GM12878 (cell line): ENCODE measurements at regions not wholly inside any gene's neighbourhood (a gene's known extent, or its start where the extent isn't known, plus 50 kb on each side); places are given as distances from the start of the nearest gene placed in this dataset.

ENCODE experiments used
- ATAC-seq: fragments of 200-7000 bp; cut with Tn5 transposase; 3 replicates; pipeline ENCODE4 v1.9.1; 2020; ENCODE audit warnings: mild to moderate bottlenecking, moderate library complexity
- BruUV-seq: library from RNA; stranded (reverse); fragments of 400-500 nt; replicated peaks from 2 replicates; lab custom pipeline; 2021; lab: Mats Ljungman, UMichigan
- CTCF ChIA-PET: fragments of 300-600 bp; sonication (Branson Sonifier 250); formaldehyde crosslinking; extraction: SDS; loops from one replicate; lab custom pipeline; 2021; ENCODE audit warnings: inconsistent platforms; lab: Yijun Ruan, JAX
- POLR2A ChIA-PET: fragments of 350-600 bp; formaldehyde crosslinking; extraction: SDS; loops from one replicate; lab custom pipeline; 2021; ENCODE audit warnings: inconsistent platforms; lab: Charles Lee
- RAD21 ChIA-PET: fragments of 300-600 bp; sonication (Branson Sonifier 250); formaldehyde crosslinking; loops from one replicate; lab custom pipeline; 2023; ENCODE audit warnings: antibody characterized with exemption; ENCODE audit not compliant: unreplicated experiment; lab: Charles Lee
- SMC1A ChIA-PET: fragments of 300-600 bp; sonication (Branson Sonifier 250); formaldehyde crosslinking; loops from one replicate; lab custom pipeline; 2023; ENCODE audit not compliant: unreplicated experiment, uncharacterized antibody; lab: Charles Lee
- DNase-seq: peaks from one replicate; pipeline ENCODE4 v3.0.0-alpha.2; 2011; ENCODE audit warnings: low read depth, low spot score
- FAIRE-seq: peaks from 3 replicates; lab custom pipeline; 2011; peaks lifted over from hg19 to GRCh38; lab: Jason Lieb, UNC
- H2AFZ ChIP-seq: 2 replicates; pipeline ENCODE4 v1.6.0; 2011; ENCODE audit warnings: low read depth, low read length, control low read depth; ENCODE audit not compliant: control insufficient read depth
- H3K27ac ChIP-seq: 2 replicates; pipeline ENCODE4 v1.5.1; 2011; ENCODE audit warnings: control low read depth; ENCODE audit not compliant: control insufficient read depth, insufficient read depth
- H3K27me3 ChIP-seq, 2 experiments: replicated peaks in 1 of 2; 2 replicates each; pipeline versions ENCODE4 v1.6.0 to v1.6.1; 2011; ENCODE audit warnings: low read length in 1 of 2; ENCODE audit not compliant: control insufficient read depth in 2 of 2, insufficient read depth in 2 of 2
- H3K36me3 ChIP-seq, 2 experiments: 2 replicates each; pipeline ENCODE4 v1.5.1; 2011; ENCODE audit warnings: low read length in 1 of 2; ENCODE audit not compliant: control insufficient read depth in 2 of 2, insufficient read depth in 2 of 2
- H3K4me1 ChIP-seq: 2 replicates; pipeline ENCODE4 v1.6.1; 2011; ENCODE audit warnings: mild to moderate bottlenecking, low read length, moderate library complexity, mixed read lengths; ENCODE audit not compliant: control insufficient read depth, insufficient read depth
- H3K4me2 ChIP-seq: 2 replicates; pipeline ENCODE4 v1.6.0; 2011; ENCODE audit warnings: control low read depth; ENCODE audit not compliant: control insufficient read depth, insufficient read depth
- H3K4me3 ChIP-seq: fragments of 200-600 bp; sonication (generic); 2 replicates; pipeline ENCODE4 v1.5.1; 2016
- H3K79me2 ChIP-seq: 2 replicates; pipeline ENCODE4 v1.6.0; 2011; ENCODE audit warnings: low read length; ENCODE audit not compliant: control insufficient read depth, insufficient read depth
- H3K9ac ChIP-seq: 2 replicates; pipeline ENCODE4 v1.8.0; 2011; ENCODE audit warnings: low read length, control low read depth, mixed read lengths; ENCODE audit not compliant: control insufficient read depth, insufficient read depth
- H3K9me3 ChIP-seq: replicated peaks from 3 replicates; pipeline ENCODE4 v1.5.1; 2011; ENCODE audit warnings: mild to moderate bottlenecking, low read length; ENCODE audit not compliant: control insufficient read depth, insufficient read depth
- H4K20me1 ChIP-seq: 2 replicates; pipeline ENCODE4 v1.6.0; 2011; ENCODE audit not compliant: control insufficient read depth, insufficient read depth
- BHLHE40 ChIP-seq, 2 experiments: fragments of 450-650 bp in 1 of 2; IDR thresholded peaks; 2 replicates each; pipeline ENCODE4 v1.6.1; 2011 to 2017; ENCODE audit warnings: low read depth in 2 of 2, borderline replicate concordance in 1 of 2, improper control_type of control experiment in 1 of 2, low read length in 1 of 2, mild to moderate bottlenecking in 1 of 2
- DPF2 ChIP-seq: fragments of 450-650 bp; IDR thresholded peaks from 2 replicates; pipeline ENCODE4 v1.6.1; 2017; ENCODE audit warnings: mild to moderate bottlenecking
- EED ChIP-seq: sonication (generic); IDR thresholded peaks from 2 replicates; pipeline ENCODE4 v1.6.1; 2016; ENCODE audit warnings: antibody characterized with exemption, low read depth
- ESRRA ChIP-seq: IDR thresholded peaks from 2 replicates; pipeline ENCODE4 v1.6.1; 2012; ENCODE audit warnings: mild to moderate bottlenecking, low read length, improper control_type of control experiment
- HCFC1 ChIP-seq: fragments of 150-350 bp; IDR thresholded peaks from 2 replicates; pipeline ENCODE4 v1.6.1; 2014; ENCODE audit warnings: low read length
- IKZF2 ChIP-seq, 2 experiments: fragments of 450-650 bp; IDR thresholded peaks; 2 replicates each; pipeline ENCODE4 v1.6.1; 2017; ENCODE audit warnings: mild to moderate bottlenecking in 2 of 2, moderate library complexity in 2 of 2
- LARP7 ChIP-seq: fragments of 450-650 bp; IDR thresholded peaks from 2 replicates; pipeline ENCODE4 v1.6.1; 2017; ENCODE audit warnings: mild to moderate bottlenecking
- MEF2A ChIP-seq: IDR thresholded peaks from 2 replicates; pipeline ENCODE4 v1.6.1; 2011; ENCODE audit warnings: low read depth, mild to moderate bottlenecking, low read length, moderate library complexity; ENCODE audit not compliant: insufficient read depth
- MTA2 ChIP-seq: fragments of 450-650 bp; IDR thresholded peaks from 2 replicates; pipeline ENCODE4 v1.6.1; 2016; ENCODE audit warnings: low read depth, mild to moderate bottlenecking, moderate library complexity
- NBN ChIP-seq: fragments of 450-650 bp; IDR thresholded peaks from 2 replicates; pipeline ENCODE4 v1.6.1; 2016
- NR2F1 ChIP-seq: fragments of 450-650 bp; conservative IDR thresholded peaks from 2 replicates; pipeline ENCODE4 v1.6.1; 2017; ENCODE audit warnings: mild to moderate bottlenecking
- PML ChIP-seq: IDR thresholded peaks from 2 replicates; pipeline ENCODE4 v1.6.1; 2012; ENCODE audit warnings: low read length, inconsistent platforms
- SMC3 ChIP-seq: IDR thresholded peaks from 2 replicates; pipeline ENCODE4 v1.6.1; 2011; ENCODE audit warnings: low read length, improper control_type of control experiment, borderline replicate concordance
- SPI1 ChIP-seq: IDR thresholded peaks from 2 replicates; pipeline ENCODE4 v1.6.1; 2011; ENCODE audit warnings: low read depth, mild to moderate bottlenecking, low read length, moderate library complexity, borderline replicate concordance; ENCODE audit not compliant: insufficient read depth
- SREBF1 ChIP-seq: IDR thresholded peaks from 2 replicates; pipeline ENCODE4 v1.6.1; 2012; ENCODE audit warnings: mild to moderate bottlenecking, low read length
- TAF1 ChIP-seq: IDR thresholded peaks from 2 replicates; pipeline ENCODE4 v1.6.1; 2011; ENCODE audit warnings: mild to moderate bottlenecking, low read depth, low read length, borderline replicate concordance
- TCF12 ChIP-seq: IDR thresholded peaks from 2 replicates; pipeline ENCODE4 v1.6.1; 2011; ENCODE audit warnings: low read depth, mild to moderate bottlenecking, low read length
- ZNF207 ChIP-seq: fragments of 450-650 bp; IDR thresholded peaks from 2 replicates; pipeline ENCODE4 v1.6.1; 2014; ENCODE audit warnings: antibody characterized with exemption, mild to moderate bottlenecking, borderline replicate concordance
- WGBS: methylation state at CpG from one replicate; pipeline ENCODE4 v1.1.6; 2016; ENCODE audit warnings: low lambda C conversion rate; ENCODE audit not compliant: insufficient replicate concordance, insufficient coverage; ENCODE audit errors: missing lambda C conversion rate; 5-methylcytosine and 5-hydroxymethylcytosine counted together
- in situ Hi-C: fragments of 300-500 bp; cut with MboI; formaldehyde crosslinking; loops from 9 replicates; pipeline ENCODE4 v1.14.3; 2018; ENCODE audit warnings: mixed read lengths
- intact Hi-C: fragments of 100-400 bp; cut with micrococcal nuclease; formaldehyde crosslinking; loops from one replicate; pipeline ENCODE4 v1.14.2; 2022; ENCODE audit not compliant: unreplicated experiment
- TF ChIP-seq, protein P1 (sequence below): IDR thresholded peaks from 2 replicates; pipeline ENCODE4 v1.6.1; 2011; ENCODE audit warnings: low read depth, mild to moderate bottlenecking, low read length, moderate library complexity, borderline replicate concordance; ENCODE audit errors: extremely low read depth
- TF ChIP-seq, protein P2 (sequence below): fragments of 450-650 bp; formaldehyde crosslinking; IDR thresholded peaks from 2 replicates; pipeline ENCODE4 v1.4.0; 2022; ENCODE audit warnings: mild to moderate bottlenecking, moderate library complexity
- TF ChIP-seq, protein P3 (sequence below): IDR thresholded peaks from 2 replicates; pipeline ENCODE4 v1.6.1; 2012; ENCODE audit warnings: low read length, inconsistent platforms

DNA sequence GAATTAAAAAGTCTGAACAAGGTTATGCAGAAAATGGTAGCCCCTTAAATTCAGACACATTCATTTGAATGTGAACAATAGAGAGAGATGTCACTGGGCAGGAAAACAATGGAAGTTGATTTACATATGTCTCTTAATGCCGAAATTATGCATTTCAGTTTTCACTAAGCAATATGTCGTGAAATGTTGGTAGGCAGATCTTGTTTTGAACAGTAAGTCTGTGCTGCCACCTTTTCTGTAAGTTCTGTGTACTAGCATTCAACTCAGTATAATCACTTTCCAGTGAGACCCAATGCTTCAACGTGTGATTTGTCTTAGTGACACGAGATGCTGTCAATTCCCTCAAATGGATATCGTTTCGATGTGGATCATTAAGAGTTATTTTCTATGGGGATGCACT, 222.7 kb upstream of the VCX3A start (continued):
- TF ChIP-seq, protein P1, sequence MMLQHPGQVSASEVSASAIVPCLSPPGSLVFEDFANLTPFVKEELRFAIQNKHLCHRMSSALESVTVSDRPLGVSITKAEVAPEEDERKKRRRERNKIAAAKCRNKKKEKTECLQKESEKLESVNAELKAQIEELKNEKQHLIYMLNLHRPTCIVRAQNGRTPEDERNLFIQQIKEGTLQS: no peak

DNA sequence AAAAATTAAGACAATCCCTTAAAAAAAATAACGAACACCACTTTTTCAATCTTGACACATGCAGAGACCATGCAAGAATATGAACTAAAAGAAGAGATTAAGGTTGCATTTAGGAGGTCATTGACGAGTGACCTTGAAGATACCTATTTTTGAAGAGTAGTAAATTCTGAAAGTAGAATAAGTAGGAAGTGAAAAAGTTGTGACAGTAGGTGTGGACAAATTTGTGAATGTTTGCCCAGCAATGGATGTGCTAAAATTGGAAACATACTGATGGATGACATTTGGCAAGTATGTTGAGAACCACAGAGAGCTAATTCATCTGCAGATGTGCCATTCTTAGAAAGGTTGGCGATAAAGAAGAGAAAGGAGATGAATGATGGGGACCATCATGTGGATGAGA, 213.7 kb upstream of the VCX3A start:
- BruUV-seq: no TSS peak
- RAD21 ChIA-PET: interaction anchor here (0.6 to 1.8 kb wide), 2 partner anchors 9 to 333 kb away, joined by 3 to 5 read pairs; no protein-coding TSS in a partner anchor
- WGBS: 30% methylated on average over 3 of the region's 3 CpGs
- Histone ChIP-seq H3K4me3 (no peak overlapping the region), H3K27ac (no peak overlapping the region), H3K27me3 (no peaks in the 10 kb centered on the region), H2AFZ (no peak overlapping the region), H3K4me1 (no peaks in the 10 kb centered on the region), H3K79me2 (no peaks in the 10 kb centered on the region), H3K9ac (no peak overlapping the region), H3K4me2 (no peak overlapping the region), H3K9me3 (no peaks in the 10 kb centered on the region; the same call in 2 of the 3 replicates), H3K36me3 (no peaks in the 10 kb centered on the region), H4K20me1 (no peaks in the 10 kb centered on the region)
- in situ Hi-C loops (loop anchor here (10.0 to 25.0 kb wide), 2 partner anchors 306 to 1189 kb away; partner anchors contain the start of gene PNPLA4), intact Hi-C loops (no loop called here)
- SMC1A ChIA-PET: interaction anchor here (1.7 kb wide), 1 partner anchor 9 kb away, joined by 6 read pairs; no protein-coding TSS in a partner anchor
- ATAC-seq (peak; percentile 64), DNase-seq (no peak), FAIRE-seq (no peak)
- CTCF ChIA-PET: no interaction called here
- POLR2A ChIA-PET: no interaction called here
- TF ChIP-seq, protein P2, sequence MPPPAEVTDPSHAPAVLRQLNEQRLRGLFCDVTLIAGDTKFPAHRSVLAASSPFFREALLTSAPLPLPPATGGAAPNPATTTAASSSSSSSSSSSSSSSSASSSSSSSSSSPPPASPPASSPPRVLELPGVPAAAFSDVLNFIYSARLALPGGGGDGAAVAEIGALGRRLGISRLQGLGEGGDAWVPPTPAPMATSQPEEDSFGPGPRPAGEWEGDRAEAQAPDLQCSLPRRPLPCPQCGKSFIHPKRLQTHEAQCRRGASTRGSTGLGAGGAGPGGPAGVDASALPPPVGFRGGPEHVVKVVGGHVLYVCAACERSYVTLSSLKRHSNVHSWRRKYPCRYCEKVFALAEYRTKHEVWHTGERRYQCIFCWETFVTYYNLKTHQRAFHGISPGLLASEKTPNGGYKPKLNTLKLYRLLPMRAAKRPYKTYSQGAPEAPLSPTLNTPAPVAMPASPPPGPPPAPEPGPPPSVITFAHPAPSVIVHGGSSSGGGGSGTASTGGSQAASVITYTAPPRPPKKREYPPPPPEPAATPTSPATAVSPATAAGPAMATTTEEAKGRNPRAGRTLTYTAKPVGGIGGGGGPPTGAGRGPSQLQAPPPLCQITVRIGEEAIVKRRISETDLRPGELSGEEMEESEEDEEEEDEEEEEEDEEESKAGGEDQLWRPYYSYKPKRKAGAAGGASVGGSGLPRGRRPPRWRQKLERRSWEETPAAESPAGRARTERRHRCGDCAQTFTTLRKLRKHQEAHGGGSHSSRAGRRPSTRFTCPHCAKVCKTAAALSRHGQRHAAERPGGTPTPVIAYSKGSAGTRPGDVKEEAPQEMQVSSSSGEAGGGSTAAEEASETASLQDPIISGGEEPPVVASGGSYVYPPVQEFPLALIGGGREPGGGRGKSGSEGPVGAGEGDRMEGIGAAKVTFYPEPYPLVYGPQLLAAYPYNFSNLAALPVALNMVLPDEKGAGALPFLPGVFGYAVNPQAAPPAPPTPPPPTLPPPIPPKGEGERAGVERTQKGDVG (CRISPR knock-in tag): no peak
- TF ChIP-seq, protein P3, sequence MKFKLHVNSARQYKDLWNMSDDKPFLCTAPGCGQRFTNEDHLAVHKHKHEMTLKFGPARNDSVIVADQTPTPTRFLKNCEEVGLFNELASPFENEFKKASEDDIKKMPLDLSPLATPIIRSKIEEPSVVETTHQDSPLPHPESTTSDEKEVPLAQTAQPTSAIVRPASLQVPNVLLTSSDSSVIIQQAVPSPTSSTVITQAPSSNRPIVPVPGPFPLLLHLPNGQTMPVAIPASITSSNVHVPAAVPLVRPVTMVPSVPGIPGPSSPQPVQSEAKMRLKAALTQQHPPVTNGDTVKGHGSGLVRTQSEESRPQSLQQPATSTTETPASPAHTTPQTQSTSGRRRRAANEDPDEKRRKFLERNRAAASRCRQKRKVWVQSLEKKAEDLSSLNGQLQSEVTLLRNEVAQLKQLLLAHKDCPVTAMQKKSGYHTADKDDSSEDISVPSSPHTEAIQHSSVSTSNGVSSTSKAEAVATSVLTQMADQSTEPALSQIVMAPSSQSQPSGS: no peak
- TF ChIP-seq SREBF1: no peak
- TF ChIP-seq IKZF2 (IDR thresholded peaks at IDR 0.05): peak; percentile 53 to 66; a peak in 2 of 4 replicates
- 0 out of 2 replicates have a peak, but pooled peaks have one; percentile 27 for TF ChIP-seq SPI1
- no peak for TF ChIP-seq ZNF207
- peak; percentile 66; the same call in 1 of the 2 replicates for TF ChIP-seq MTA2
- no peak for TF ChIP-seq SMC3
- peak; percentile 57 for TF ChIP-seq NR2F1
- no peak for TF ChIP-seq LARP7
- peak; percentile 68; the same call in 1 of the 2 replicates for TF ChIP-seq MEF2A
- TF ChIP-seq NBN: no peak
- peak; percentile 19; the same call in 1 of the 2 replicates for TF ChIP-seq DPF2
- TF ChIP-seq HCFC1: no peak
- TF ChIP-seq EED: no peak
- TF ChIP-seq BHLHE40 (IDR thresholded peaks at IDR 0.05; ENCODE audit: borderline replicate concordance in 1 of 2, low read depth in 2 of 2, low read length in 1 of 2): no peak
- TF ChIP-seq TCF12: no peak
- no peak for TF ChIP-seq TAF1
- no peak for TF ChIP-seq PML
- peak; percentile 90; the same call in 1 of the 2 replicates for TF ChIP-seq ESRRA
